Hepatic stellate cell (primary cell): ENCODE measurements at regions not wholly inside any gene's neighbourhood (a gene's known extent, or its start where the extent isn't known, plus 50 kb on each side); places are given as distances from the start of the nearest gene placed in this dataset.
"Not testable (repeated sequence)": the region's sequence is repeated elsewhere in the genome, so short reads cannot be mapped to it uniquely, and the experiment has no call there.

ENCODE experiments used
- DNase-seq: peaks from one replicate; pipeline ENCODE4 v3.0.0; 2011; ENCODE audit warnings: low spot score

GRCh38 chr7:142698429-142698828 is 50.8 kb upstream of the PRSS1 start:
- DNase-seq: no peak

- DNase-seq: no peak
Observed at GRCh38 chr7:142697270-142697669, 52.0 kb upstream of the PRSS1 start.

GRCh38 chr7:142696456-142697179 is 52.7 kb upstream of the PRSS1 start:
- no peak for DNase-seq

GRCh38 chr7:142693911-142694310 is 55.4 kb upstream of the PRSS1 start:
- no peak for DNase-seq

- DNase-seq: no peak
Observed at GRCh38 chr7:142690554-142691182, 58.6 kb upstream of the PRSS1 start.

GRCh38 chr7:142689439-142690120 is 59.7 kb upstream of the PRSS1 start:
- DNase-seq: no peak

GRCh38 chr7:142685877-142686508 is 63.3 kb upstream of the PRSS1 start:
- no peak for DNase-seq

GRCh38 chr7:142681314-142682092 is 67.8 kb upstream of the PRSS1 start:
- no peak for DNase-seq

- DNase-seq: no peak
Observed at GRCh38 chr7:142671506-142671905, 77.8 kb upstream of the PRSS1 start.

- no peak for DNase-seq
Observed at GRCh38 chr7:142670511-142670910, 78.8 kb upstream of the PRSS1 start.

GRCh38 chr7:142669074-142669654 is 80.1 kb upstream of the PRSS1 start:
- peak; percentile 2 for DNase-seq

GRCh38 chr7:142668495-142668894 is 80.8 kb upstream of the PRSS1 start:
- no peak for DNase-seq

GRCh38 chr7:142657376-142657775 is 91.9 kb upstream of the PRSS1 start:
- DNase-seq: no peak

GRCh38 chr7:142654398-142654797 is 94.9 kb upstream of the PRSS1 start:
- DNase-seq: no peak

GRCh38 chr7:142647749-142648148 is 101.5 kb upstream of the PRSS1 start:
- DNase-seq: no peak

GRCh38 chr7:142646386-142647140 is 102.7 kb upstream of the PRSS1 start:
- no peak for DNase-seq

- DNase-seq: no peak
Observed at GRCh38 chr7:142645777-142646176, 103.5 kb upstream of the PRSS1 start.

GRCh38 chr7:142642316-142642715 is 107.0 kb upstream of the PRSS1 start:
- no peak for DNase-seq

GRCh38 chr7:142641252-142641651 is 108.0 kb upstream of the PRSS1 start:
- DNase-seq: not testable (repeated sequence)

GRCh38 chr7:142638581-142638980 is 110.7 kb upstream of the PRSS1 start:
- DNase-seq: no peak

- no peak for DNase-seq
Observed at GRCh38 chr7:142637240-142637639, 112.0 kb upstream of the PRSS1 start.
